ENCODE measurements at regions not wholly inside any gene's neighbourhood (a gene's known extent, or its start where the extent isn't known, plus 50 kb on each side); places are given as distances from the start of the nearest gene placed in this dataset.

- TF ChIP-seq CTCF (IDR thresholded peaks at IDR 0.05) (no peak), POLR2A (IDR thresholded peaks at IDR 0.05) (no peak)
Observed at GRCh38 chr9:30982301-30982700, 1402.1 kb upstream of the ACO1 start.
